PFSK-1 (cell line): ENCODE measurements at regions not wholly inside any gene's neighbourhood (a gene's known extent, or its start where the extent isn't known, plus 50 kb on each side); places are given as distances from the start of the nearest gene placed in this dataset.

Experiments used
- FOXP2 ChIP-seq: optimal IDR thresholded peaks from 2 replicates; pipeline ENCODE3; 2011; ENCODE audit warnings: borderline replicate concordance, control low read depth, inconsistent platforms; ENCODE audit not compliant: insufficient read depth; ENCODE audit errors: extremely low read length, extremely low read depth
- POLR2AphosphoS5 ChIP-seq: IDR thresholded peaks from 2 replicates; pipeline ENCODE4 v1.6.1; 2012; ENCODE audit warnings: low read depth, mild to moderate bottlenecking, control low read depth, low read length, moderate library complexity
- SIN3A ChIP-seq: IDR thresholded peaks from 2 replicates; pipeline ENCODE4 v1.6.1; 2012; ENCODE audit warnings: mild to moderate bottlenecking, low read length, moderate library complexity, borderline replicate concordance; ENCODE audit not compliant: insufficient read depth
- TAF1 ChIP-seq: IDR thresholded peaks from 2 replicates; pipeline ENCODE4 v1.6.1; 2012; ENCODE audit warnings: low read length, control low read depth, borderline replicate concordance; ENCODE audit not compliant: insufficient read depth
- TF ChIP-seq, protein P1 (sequence below), 2 experiments: IDR thresholded peaks; 2 replicates each; pipeline versions ENCODE4 v1.6.1 to v1.8.0; 2011 to 2012; ENCODE audit warnings: low read depth in 2 of 2, low read length in 2 of 2, control low read depth in 1 of 2, inconsistent platforms in 1 of 2, mild to moderate bottlenecking in 1 of 2, moderate library complexity in 1 of 2; ENCODE audit not compliant: insufficient read depth in 1 of 2

DNA sequence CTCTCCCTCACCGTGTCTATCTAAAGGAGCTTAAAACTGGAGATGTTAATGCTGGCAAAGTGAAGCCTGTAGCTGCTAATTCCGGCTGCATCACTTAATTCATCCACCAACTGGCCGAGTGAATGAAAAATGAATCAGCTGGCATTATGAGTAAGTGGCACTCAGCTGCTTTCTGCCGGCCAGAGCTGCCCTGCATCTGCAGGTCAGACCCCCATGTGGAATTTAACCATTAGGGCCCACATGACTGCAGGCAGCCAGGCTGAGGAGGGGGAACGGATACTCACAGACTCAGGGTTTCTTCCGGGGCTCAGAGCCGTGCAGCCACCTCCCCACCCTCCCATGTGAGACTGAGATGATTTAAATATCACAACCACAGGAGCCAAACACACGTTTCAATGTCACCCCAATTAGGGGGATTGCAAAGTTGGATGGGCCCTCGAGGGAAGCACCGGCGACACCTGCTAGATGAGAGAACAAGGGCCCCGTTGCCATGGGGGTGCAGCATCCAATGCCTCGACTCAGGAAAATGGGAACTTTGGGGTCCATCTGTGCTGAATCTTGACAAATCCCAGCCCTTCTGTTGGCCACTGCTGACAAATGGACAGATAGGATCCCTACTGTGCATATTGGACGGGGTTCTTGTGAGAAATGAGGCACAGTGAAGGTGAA is 115.6 kb upstream of the ALDH1B1 start:
- TF ChIP-seq POLR2AphosphoS5 (no peak), TAF1 (no peak)

GRCh38 chr9:38274800-38275199 is 117.7 kb upstream of the ALDH1B1 start:
- no peak for TF ChIP-seq POLR2AphosphoS5
- TF ChIP-seq, protein P1, sequence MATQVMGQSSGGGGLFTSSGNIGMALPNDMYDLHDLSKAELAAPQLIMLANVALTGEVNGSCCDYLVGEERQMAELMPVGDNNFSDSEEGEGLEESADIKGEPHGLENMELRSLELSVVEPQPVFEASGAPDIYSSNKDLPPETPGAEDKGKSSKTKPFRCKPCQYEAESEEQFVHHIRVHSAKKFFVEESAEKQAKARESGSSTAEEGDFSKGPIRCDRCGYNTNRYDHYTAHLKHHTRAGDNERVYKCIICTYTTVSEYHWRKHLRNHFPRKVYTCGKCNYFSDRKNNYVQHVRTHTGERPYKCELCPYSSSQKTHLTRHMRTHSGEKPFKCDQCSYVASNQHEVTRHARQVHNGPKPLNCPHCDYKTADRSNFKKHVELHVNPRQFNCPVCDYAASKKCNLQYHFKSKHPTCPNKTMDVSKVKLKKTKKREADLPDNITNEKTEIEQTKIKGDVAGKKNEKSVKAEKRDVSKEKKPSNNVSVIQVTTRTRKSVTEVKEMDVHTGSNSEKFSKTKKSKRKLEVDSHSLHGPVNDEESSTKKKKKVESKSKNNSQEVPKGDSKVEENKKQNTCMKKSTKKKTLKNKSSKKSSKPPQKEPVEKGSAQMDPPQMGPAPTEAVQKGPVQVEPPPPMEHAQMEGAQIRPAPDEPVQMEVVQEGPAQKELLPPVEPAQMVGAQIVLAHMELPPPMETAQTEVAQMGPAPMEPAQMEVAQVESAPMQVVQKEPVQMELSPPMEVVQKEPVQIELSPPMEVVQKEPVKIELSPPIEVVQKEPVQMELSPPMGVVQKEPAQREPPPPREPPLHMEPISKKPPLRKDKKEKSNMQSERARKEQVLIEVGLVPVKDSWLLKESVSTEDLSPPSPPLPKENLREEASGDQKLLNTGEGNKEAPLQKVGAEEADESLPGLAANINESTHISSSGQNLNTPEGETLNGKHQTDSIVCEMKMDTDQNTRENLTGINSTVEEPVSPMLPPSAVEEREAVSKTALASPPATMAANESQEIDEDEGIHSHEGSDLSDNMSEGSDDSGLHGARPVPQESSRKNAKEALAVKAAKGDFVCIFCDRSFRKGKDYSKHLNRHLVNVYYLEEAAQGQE (IDR thresholded peaks at IDR 0.05; ENCODE audit: insufficient read depth in 1 of 2, low read depth in 2 of 2, low read length in 2 of 2): no peak
- TF ChIP-seq FOXP2: no peak
- no peak for TF ChIP-seq TAF1
- TF ChIP-seq SIN3A: no peak

- TF ChIP-seq, protein P1 (IDR thresholded peaks at IDR 0.05; ENCODE audit: insufficient read depth in 1 of 2, low read depth in 2 of 2, low read length in 2 of 2): no peak
- TF ChIP-seq POLR2AphosphoS5: no peak
- no peak for TF ChIP-seq SIN3A
Measured at GRCh38 chr9:38272710-38273109, 119.8 kb upstream of the ALDH1B1 start.

GRCh38 chr9:38271666-38272241 is 120.7 kb upstream of the ALDH1B1 start:
- TF ChIP-seq POLR2AphosphoS5 (no peak), TAF1 (no peak)
- TF ChIP-seq, protein P1 (IDR thresholded peaks at IDR 0.05; ENCODE audit: insufficient read depth in 1 of 2, low read depth in 2 of 2, low read length in 2 of 2): no peak

DNA sequence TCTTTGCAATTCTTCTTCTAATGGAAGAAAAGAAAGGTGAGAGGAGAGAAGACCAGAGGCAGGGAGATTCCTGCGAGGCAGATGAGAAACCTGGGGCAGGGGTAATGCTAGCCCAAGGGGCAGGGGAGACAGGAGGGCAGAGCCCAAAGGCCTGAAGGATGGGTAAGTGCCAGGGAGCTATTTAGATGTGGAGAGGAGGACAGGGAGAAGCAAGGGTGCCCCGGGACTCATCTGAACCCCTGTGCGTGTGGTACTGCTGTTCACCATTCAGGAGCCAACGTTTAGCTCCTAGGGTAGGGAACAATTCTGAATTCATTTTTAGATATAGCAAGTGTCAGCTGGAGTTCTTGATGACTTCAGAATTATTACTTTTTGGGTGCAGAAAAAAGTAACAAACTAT is 122.7 kb upstream of the ALDH1B1 start:
- TF ChIP-seq TAF1: no peak
- TF ChIP-seq, protein P1 (IDR thresholded peaks at IDR 0.05; ENCODE audit: insufficient read depth in 1 of 2, low read depth in 2 of 2, low read length in 2 of 2): no peak
